ENCODE measurements at regions not wholly inside any gene's neighbourhood (a gene's known extent, or its start where the extent isn't known, plus 50 kb on each side); places are given as distances from the start of the nearest gene placed in this dataset.
A peak's percentile ranks its signal among the peaks of the same experiment; 100 is the strongest.

GRCh38 chr2:67462738-67463496 is 65.8 kb downstream of the ETAA1 start:
- H3K9me3 ChIP-seq (ENCODE audit: low read depth, low read length), result no peaks in the 10 kb centered on the region
- H3K27ac ChIP-seq, result no peak overlapping the region
- no peak for DNase-seq (ENCODE audit: low read depth, low spot score)
- TF ChIP-seq POLR2AphosphoS5 (IDR thresholded peaks at IDR 0.05; ENCODE audit: borderline replicate concordance, low read depth, low read length), result no peak
- no peak for TF ChIP-seq FOXP2 (optimal IDR thresholded peaks at IDR 0.05; ENCODE audit: control extremely low read depth, extremely low read length, insufficient read depth)
- no peak for TF ChIP-seq EZH2 (IDR thresholded peaks at IDR 0.05)
- no peak overlapping the region for H3K4me3 ChIP-seq
- H3K36me3 ChIP-seq (ENCODE audit: insufficient read depth, low read length), result no peaks in the 10 kb centered on the region
- no peak overlapping the region for H3K9ac ChIP-seq (ENCODE audit: insufficient read length)

- Histone ChIP-seq H3K27ac (no peak overlapping the region), H3K9ac (ENCODE audit: insufficient read length) (no peak overlapping the region), H3K9me3 (ENCODE audit: low read depth, low read length) (no peaks in the 10 kb centered on the region), H3K4me3 (no peak overlapping the region), H3K36me3 (ENCODE audit: insufficient read depth, low read length) (no peaks in the 10 kb centered on the region)
- TF ChIP-seq FOXP2 (optimal IDR thresholded peaks at IDR 0.05; ENCODE audit: control extremely low read depth, extremely low read length, insufficient read depth) (no peak), EZH2 (IDR thresholded peaks at IDR 0.05) (no peak), POLR2AphosphoS5 (IDR thresholded peaks at IDR 0.05; ENCODE audit: borderline replicate concordance, low read depth, low read length) (no peak)
- DNase-seq (ENCODE audit: low read depth, low spot score), result no peak
These were observed 66.7 kb downstream of the ETAA1 start for GRCh38 chr2:67463810-67464209.

GRCh38 chr2:67465623-67466022 is 68.5 kb downstream of the ETAA1 start:
- no peak for DNase-seq (ENCODE audit: low read depth, low spot score)
- no peaks in the 10 kb centered on the region for H3K9me3 ChIP-seq (ENCODE audit: low read depth, low read length)
- no peak overlapping the region for H3K4me3 ChIP-seq
- no peak overlapping the region for H3K9ac ChIP-seq (ENCODE audit: insufficient read length)
- no peaks in the 10 kb centered on the region for H3K36me3 ChIP-seq (ENCODE audit: insufficient read depth, low read length)
- no peak overlapping the region for H3K27ac ChIP-seq
- TF ChIP-seq FOXP2 (optimal IDR thresholded peaks at IDR 0.05; ENCODE audit: control extremely low read depth, extremely low read length, insufficient read depth) (no peak), EZH2 (IDR thresholded peaks at IDR 0.05) (no peak), POLR2AphosphoS5 (IDR thresholded peaks at IDR 0.05; ENCODE audit: borderline replicate concordance, low read depth, low read length) (no peak)

- Histone ChIP-seq H3K27ac (no peak overlapping the region), H3K9me3 (ENCODE audit: low read depth, low read length) (no peaks in the 10 kb centered on the region), H3K9ac (ENCODE audit: insufficient read length) (no peak overlapping the region), H3K36me3 (ENCODE audit: insufficient read depth, low read length) (no peaks in the 10 kb centered on the region), H3K4me3 (no peak overlapping the region)
- TF ChIP-seq POLR2AphosphoS5 (IDR thresholded peaks at IDR 0.05; ENCODE audit: borderline replicate concordance, low read depth, low read length) (no peak), FOXP2 (optimal IDR thresholded peaks at IDR 0.05; ENCODE audit: control extremely low read depth, extremely low read length, insufficient read depth) (no peak), EZH2 (IDR thresholded peaks at IDR 0.05) (no peak)
- DNase-seq (ENCODE audit: low read depth, low spot score), result no peak
These were observed 69.6 kb downstream of the ETAA1 start for GRCh38 chr2:67466734-67467133.

GRCh38 chr2:67471681-67472080 is 74.5 kb downstream of the ETAA1 start:
- TF ChIP-seq EZH2 (IDR thresholded peaks at IDR 0.05), result no peak
- no peak for TF ChIP-seq FOXP2 (optimal IDR thresholded peaks at IDR 0.05; ENCODE audit: control extremely low read depth, extremely low read length, insufficient read depth)
- TF ChIP-seq POLR2AphosphoS5 (IDR thresholded peaks at IDR 0.05; ENCODE audit: borderline replicate concordance, low read depth, low read length), result no peak
- Histone ChIP-seq H3K4me3 (no peak overlapping the region), H3K9ac (ENCODE audit: insufficient read length) (no peak overlapping the region), H3K36me3 (ENCODE audit: insufficient read depth, low read length) (no peaks in the 10 kb centered on the region), H3K27ac (no peak overlapping the region), H3K9me3 (ENCODE audit: low read depth, low read length) (no peaks in the 10 kb centered on the region)
- no peak for DNase-seq (ENCODE audit: low read depth, low spot score)

- Histone ChIP-seq H3K27ac (peak overlapping the region; percentile 25; the same call in 1 of the 2 replicates), H3K9me3 (ENCODE audit: low read depth, low read length) (no peaks in the 10 kb centered on the region), H3K36me3 (ENCODE audit: insufficient read depth, low read length) (no peaks in the 10 kb centered on the region), H3K4me3 (peak overlapping the region; percentile 28), H3K9ac (ENCODE audit: insufficient read length) (peak overlapping the region; percentile 37)
- peak; percentile 78 for DNase-seq (ENCODE audit: low read depth, low spot score)
- TF ChIP-seq EZH2 (IDR thresholded peaks at IDR 0.05) (no peak), FOXP2 (optimal IDR thresholded peaks at IDR 0.05; ENCODE audit: control extremely low read depth, extremely low read length, insufficient read depth) (no peak), POLR2AphosphoS5 (IDR thresholded peaks at IDR 0.05; ENCODE audit: borderline replicate concordance, low read depth, low read length) (no peak)
These were observed 80.0 kb downstream of the ETAA1 start for GRCh38 chr2:67476809-67477790.

- DNase-seq (ENCODE audit: low read depth, low spot score), result no peak
- Histone ChIP-seq H3K36me3 (ENCODE audit: insufficient read depth, low read length) (no peaks in the 10 kb centered on the region), H3K9me3 (ENCODE audit: low read depth, low read length) (no peaks in the 10 kb centered on the region), H3K27ac (no peak overlapping the region), H3K9ac (ENCODE audit: insufficient read length) (no peak overlapping the region), H3K4me3 (no peak overlapping the region)
- TF ChIP-seq EZH2 (IDR thresholded peaks at IDR 0.05) (no peak), FOXP2 (optimal IDR thresholded peaks at IDR 0.05; ENCODE audit: control extremely low read depth, extremely low read length, insufficient read depth) (no peak), POLR2AphosphoS5 (IDR thresholded peaks at IDR 0.05; ENCODE audit: borderline replicate concordance, low read depth, low read length) (no peak)
These were observed 82.1 kb downstream of the ETAA1 start for GRCh38 chr2:67479261-67479660.

- H3K36me3 ChIP-seq (ENCODE audit: insufficient read depth, low read length), result no peaks in the 10 kb centered on the region
- H3K9ac ChIP-seq (ENCODE audit: insufficient read length), result no peak overlapping the region
- H3K27ac ChIP-seq, result no peak overlapping the region
- no peak for DNase-seq (ENCODE audit: low read depth, low spot score)
- TF ChIP-seq EZH2 (IDR thresholded peaks at IDR 0.05) (no peak), POLR2AphosphoS5 (IDR thresholded peaks at IDR 0.05; ENCODE audit: borderline replicate concordance, low read depth, low read length) (no peak), FOXP2 (optimal IDR thresholded peaks at IDR 0.05; ENCODE audit: control extremely low read depth, extremely low read length, insufficient read depth) (no peak)
- no peaks in the 10 kb centered on the region for H3K9me3 ChIP-seq (ENCODE audit: low read depth, low read length)
- H3K4me3 ChIP-seq, result no peak overlapping the region
These were observed 88.3 kb downstream of the ETAA1 start for GRCh38 chr2:67485431-67485830.

Measured in SK-N-MC (cell line).